ENCODE measurements at regions not wholly inside any gene's neighbourhood (a gene's known extent, or its start where the extent isn't known, plus 50 kb on each side); places are given as distances from the start of the nearest gene placed in this dataset.

DNA sequence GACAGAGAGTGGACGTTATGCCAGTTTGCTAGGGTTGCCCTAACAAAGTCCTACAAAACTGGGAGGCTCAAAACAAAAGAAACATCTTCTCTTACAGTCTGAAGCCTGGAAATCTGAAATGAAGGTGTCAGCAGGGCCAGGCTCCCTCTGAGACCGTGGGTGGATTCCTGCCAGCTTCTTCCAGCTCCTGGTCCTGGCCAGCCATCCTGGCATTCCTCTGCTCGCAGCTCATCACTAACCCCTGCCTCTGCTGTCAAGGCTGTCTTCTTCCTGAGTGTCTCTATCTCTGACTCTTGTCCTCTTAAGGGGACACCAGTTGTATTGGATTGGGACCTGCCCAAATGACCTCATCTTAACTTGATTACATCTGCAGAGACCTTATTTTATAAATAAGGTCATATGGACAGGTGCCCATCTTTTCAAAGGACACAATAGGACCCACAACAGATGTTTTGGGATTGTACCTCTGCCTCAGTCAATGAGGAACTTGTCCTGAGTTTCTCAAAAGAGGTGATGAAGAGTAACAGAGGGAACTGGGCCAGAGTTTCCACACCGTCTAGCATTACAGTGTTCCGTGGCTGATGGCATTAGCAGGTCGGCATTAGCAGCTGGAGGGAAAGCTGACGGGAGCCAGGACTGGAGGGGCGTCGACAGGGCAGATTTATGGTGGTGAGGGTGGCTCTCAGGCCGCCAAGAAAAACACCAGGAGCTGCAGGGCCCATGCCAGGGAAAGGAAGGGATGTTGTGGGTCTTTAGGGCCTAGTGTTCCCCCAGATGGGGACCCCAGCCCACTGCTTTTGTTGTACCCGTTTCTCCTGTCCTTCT is 157.3 kb downstream of the TBXT start:
- no peak for DNase-seq (ENCODE audit: low read depth, low spot score)

DNA sequence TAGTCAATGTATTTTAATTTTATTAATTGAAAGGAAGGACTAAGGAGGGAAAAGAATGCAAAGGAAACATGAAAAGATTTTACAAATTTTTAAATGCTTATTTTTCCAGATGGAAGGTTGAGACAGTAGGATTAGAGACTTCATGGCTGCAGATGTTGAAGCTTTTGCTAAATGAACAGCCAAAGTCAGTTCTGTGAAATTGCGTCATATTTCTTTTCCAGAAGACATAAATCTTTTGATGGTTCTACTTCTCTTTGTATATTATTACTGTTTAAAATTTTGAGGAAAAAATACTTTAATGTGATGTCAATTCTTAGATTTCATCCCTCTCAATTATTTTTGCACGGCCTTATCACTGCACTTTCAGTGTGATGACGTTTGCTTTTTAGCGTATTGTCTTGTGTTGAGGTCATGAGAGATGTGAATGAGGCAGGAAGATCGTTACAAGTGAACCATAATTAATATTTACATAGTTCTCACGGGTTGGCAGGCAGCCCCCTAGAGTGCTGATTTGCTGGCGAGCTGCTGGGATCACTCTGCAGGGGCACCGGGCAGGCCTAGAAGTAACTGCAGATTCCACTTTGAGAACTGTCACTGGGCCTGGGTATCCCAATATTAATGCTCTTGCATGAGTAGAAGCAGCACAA is 158.1 kb downstream of the TBXT start:
- DNase-seq (ENCODE audit: low read depth, low spot score) = no peak

DNA sequence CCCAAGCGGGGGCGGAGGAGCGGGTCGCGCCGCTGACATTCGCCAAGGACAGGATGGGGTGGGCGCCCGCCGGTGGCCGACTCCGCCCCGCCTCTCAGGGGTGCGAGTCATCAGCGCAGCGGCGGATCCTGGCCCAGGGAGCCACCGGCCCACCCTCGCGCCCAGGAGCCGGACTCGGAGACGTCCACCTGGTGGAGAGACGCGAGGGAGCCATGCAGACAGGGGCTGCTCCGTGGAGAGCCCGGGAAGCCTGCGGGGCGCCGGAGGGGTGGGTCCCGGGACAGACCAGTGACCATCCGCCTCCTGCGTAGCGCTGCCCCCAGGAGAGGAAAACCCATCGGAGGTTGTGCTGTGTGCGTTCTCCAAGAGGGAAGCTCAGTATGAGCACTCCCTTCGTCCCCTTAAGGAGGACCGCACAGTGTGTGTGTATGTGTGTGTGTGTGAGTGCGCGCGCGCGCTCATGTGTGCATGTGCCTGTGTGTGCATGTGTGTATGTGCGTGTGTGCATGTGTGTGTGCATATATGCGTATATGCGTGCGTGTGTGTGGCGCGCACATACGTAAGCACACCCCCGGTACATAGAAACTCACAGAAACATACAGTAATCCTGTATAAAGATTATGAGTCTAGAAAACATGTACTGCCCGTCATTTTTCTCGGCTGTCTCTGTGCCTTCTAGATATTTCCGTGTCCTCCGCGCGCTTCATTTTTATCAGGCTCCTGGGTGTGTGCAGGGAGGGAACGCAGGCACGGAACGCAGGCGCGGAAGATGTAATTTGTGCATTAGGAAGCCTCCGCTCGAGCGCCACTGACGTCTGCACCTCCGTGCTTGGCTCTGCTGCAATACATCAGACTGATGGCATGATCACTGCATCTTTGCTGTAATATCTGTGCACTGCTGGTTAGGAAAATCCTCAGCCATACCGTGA is 158.9 kb downstream of the TBXT start:
- DNase-seq (ENCODE audit: low read depth, low spot score) = no peak

DNA sequence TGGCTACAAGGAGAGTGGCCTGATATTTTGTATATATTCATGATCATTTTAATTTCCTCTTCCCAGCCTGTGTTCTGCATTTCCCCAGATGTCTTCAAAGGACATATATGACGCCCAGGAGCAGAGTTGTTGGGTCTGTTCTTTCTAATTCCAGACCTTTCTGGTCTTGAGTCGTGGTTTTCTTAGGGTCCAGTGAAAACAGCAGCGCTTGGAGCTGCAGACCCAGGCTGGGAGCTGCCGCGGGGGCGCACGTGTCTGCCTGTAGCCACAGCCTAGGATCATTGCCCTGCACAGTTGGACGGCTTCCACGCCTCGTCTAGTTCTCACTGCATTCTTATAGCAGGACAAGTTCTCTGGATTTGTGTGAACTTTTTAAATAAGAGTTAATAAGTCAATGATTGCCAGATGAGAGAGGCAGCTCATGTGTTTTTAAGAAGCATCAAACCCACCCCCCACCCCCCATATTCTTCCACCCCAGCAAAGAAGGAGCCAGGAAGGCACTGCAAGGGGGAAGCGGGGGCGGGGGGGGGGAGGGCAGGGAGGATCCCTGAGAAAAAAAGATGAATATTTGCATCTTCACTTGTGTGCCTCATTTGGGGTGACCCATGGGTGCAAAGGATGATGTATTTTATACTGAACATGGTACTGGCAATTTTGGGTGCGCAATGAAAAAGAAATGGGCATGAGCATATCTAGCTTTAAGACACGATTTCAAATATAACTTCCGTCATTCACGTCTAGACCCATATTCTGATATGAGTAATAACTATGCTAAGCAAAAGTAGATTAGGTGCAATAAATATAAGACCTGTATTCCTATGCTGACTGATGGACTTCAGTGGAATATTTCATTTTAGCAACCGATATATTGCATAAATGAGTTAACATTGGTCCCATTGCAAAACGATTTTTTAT is 160.0 kb downstream of the TBXT start:
- no peak for DNase-seq (ENCODE audit: low read depth, low spot score)

DNA sequence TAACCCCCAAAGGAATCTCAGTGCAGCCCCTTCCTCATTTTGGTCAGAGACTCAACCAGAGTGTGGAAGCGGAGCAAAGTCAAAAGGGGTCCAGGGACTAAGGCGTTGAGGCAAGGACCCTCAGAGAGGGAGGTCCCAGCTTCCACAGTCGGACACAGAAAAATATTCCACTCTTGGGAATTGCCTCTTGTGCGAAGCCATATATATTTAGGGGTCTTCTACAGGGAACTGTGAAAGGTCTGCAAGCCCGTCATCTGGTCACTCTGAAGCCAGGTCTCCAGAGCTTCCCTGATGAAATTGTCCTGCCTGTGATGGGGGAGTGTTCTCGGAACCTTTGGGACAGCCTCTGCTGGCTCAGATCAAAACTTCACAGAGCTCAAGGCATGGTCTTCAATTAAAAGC is 160.8 kb downstream of the TBXT start:
- DNase-seq (ENCODE audit: low read depth, low spot score) = no peak

DNA sequence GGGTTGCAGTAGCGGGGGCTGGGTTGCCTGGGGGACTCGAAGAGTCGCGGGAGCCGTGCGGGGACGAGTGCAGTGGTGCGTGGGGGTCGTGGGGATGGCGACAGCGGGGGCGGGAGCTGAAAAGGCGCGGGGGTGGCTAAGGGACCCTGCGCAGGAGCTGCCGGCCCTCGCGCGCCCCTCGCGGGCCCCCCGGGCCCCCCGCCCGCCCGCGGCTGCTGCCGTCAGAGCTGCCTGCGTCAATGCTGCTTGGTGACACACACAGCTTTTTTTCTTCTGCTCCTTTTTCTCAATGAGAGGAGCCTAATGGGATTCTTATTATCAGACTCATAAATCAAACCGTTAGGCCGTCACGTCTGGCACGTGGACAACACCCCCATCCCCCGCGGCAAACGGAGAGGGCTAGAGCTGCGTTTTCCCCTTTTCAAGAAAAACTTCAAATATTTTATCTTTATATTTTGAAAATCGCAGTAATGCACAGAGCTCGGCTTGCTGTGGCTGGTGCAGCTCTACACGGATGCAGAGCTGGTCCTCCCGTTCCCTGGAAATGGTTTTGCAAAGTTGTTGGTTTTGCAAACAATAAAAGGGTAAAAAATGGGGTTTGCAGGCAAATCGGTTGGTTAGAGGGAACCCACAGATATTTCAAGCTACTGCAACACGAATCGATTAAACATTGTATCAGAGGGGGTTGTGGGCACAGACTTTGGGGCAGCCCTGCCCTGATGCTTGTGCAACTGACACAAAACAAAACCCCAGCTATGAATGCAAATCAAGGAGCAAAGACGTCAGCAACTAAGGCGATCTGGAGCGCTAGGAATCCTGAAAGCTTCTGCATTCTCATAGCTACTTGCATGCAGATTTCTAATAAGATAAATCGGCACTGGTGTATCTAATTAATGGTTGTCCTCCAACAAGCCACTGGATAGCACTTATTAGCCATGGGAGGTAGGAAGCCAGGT is 161.4 kb downstream of the TBXT start:
- no peak for DNase-seq (ENCODE audit: low read depth, low spot score)

DNA sequence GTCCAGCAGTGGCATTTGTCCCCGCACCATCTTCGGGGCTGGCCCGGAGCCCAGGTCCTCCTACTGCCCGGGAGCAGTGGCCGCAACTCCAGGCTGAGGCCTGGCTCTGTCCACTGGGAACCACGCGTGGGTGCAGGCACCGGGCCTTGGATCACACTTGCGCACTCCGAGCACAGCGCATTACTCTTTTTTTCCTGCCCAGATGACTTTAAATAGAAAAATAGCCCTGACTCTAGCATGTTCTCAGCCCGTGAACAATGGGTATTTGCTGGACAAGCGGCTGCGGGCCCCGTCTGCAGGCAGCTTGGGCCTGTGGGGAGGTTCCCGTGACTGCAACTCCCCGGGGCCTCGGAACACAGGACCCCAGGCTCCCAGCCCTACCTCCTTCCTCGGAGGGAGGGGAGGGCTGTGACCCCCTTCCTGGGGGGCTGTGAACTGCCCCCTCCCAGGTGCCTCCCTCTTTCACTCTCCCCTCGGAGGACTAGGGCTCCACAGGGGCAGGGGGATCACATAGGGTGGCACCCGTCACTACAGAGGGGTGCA is 162.2 kb downstream of the TBXT start:
- no peak for DNase-seq (ENCODE audit: low read depth, low spot score)

DNA sequence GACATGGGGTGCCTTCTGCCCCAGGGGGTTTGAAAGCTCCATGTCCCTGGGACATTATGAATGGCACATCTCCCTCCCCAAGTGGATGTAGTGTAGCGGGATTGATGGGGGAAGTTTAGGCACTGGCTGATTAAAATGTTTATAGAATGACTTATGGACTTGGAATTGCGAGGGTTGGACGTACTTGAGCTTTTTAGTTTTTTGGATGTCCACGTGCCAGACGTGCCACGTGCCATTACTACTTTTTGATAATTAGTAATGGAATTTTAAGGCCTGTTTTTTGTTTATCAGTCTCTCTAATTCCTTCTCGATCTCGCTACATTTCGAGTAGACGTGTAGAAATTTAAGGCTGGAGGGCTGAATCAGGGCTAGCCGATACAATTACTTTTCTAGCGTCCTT is 162.8 kb downstream of the TBXT start:
- DNase-seq (ENCODE audit: low read depth, low spot score) = no peak

DNA sequence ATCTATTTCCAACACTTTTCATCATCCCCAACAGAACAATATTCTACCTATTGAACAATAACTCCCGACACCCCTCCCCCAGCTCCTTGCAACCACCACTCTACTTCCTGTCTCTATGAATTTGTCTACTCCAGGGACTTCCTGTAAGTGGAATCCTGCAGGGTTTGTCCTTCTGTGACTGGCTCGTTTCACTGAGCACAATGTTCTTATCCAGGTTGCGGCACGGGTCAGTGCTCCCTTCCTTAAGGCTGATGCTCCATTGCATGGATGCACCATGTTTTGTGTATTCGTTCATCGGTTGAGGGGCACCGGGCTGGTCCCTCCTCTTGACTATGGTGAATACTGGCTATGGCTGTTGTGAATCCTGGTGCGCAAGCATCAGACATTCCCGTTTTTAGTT is 163.2 kb downstream of the TBXT start:
- no peak for DNase-seq (ENCODE audit: low read depth, low spot score)

DNA sequence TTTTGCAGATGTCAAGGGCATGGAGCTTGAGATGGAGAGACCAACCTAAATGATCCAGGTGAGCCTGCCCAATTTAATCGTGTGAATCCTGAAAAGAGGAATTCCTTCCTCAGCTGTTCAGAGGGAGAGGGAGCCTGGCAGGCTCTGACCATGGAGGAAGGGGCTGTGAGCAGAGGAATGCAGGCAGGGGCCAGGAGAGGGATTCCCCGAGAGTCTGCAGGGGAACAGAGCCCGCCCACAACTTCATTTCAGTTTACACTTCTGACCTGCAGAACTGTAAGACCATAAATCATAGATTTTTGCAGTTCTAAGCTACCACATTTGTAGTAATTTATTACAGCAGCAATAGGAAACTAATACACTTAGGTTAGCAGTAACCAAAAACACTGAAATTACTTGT is 164.1 kb downstream of the TBXT start:
- no peak for DNase-seq (ENCODE audit: low read depth, low spot score)

DNA sequence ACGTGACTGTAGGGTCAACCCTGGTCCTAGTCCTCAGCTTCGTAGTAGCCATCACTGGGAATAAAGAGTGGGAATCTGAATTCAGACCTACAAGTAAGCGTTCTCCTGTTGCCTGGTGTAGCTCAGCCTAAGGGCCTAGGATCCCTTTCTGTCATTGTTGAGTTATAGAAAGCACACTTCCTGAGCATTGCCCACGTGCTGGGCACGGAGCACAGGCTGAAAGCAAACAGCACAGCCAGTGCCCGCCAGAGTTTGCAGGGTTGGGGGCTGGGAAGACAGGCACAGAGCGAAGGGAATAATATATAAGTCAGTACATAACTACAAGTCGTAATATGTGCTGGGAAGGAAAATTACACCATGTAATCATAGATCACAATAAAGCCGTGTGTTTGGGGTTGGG is 166.3 kb downstream of the TBXT start:
- no peak for DNase-seq (ENCODE audit: low read depth, low spot score)

DNA sequence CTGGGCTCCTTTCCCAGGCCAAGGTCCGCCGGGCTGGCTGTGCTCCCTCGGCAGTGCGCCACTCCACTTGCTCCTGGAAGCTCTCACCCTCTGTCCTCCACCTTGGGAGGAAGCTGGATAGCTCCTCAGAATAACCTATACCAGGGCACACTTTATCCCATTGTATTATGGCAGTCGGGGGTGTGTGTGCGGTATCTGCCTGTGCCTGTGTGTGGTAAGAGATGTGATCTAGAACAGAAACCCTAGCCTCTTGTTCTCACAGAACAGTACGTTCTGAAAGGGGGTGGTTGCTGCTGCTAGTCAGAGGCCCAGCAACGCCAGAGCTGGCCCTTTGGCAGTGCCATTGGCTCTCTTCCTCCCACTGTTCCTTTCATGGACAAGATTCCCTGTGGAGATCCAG is 168.4 kb downstream of the TBXT start:
- no peak for DNase-seq (ENCODE audit: low read depth, low spot score)

DNA sequence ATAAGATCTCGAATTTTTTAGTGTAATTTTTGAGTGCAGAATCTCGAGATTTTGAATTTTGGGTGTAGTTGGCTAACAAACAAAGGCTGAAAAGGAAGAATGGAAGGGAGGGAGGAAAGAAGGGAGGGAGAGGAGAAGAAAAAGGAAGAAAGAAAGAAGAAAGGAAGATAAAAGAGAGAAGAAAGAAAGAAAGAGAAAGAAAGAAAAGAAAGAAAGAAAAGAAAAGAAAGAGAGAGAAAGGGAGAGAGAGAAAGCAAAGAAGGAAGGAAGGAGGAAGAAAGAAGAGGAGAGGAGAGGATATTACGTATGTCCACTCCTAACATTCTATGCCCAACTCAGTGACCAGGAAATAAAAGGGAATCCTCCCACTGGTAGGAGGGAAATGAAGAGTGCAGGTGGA is 169.6 kb downstream of the TBXT start:
- DNase-seq (ENCODE audit: low read depth, low spot score) = no peak

DNA sequence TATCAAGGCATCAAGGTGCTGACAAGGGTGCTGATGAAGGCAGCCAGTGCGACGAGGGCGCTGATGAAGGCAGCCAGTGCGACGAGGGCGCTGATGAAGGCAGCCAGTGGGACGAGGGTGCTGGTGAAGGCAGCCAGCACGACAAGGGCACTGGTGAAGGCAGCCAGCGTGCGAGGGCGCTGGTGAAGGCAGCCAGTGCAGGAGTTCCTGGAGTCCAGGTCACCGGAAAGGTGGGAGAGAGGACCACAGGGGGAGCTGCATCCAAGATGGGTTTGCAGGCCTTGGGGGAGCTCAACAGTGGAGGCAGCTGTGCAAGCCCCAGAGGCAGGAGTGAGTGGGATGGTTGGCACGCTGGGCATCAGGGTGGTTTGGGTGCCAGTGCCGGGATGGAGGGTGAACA is 176.3 kb downstream of the TBXT start:
- no peak for DNase-seq (ENCODE audit: low read depth, low spot score)

DNA sequence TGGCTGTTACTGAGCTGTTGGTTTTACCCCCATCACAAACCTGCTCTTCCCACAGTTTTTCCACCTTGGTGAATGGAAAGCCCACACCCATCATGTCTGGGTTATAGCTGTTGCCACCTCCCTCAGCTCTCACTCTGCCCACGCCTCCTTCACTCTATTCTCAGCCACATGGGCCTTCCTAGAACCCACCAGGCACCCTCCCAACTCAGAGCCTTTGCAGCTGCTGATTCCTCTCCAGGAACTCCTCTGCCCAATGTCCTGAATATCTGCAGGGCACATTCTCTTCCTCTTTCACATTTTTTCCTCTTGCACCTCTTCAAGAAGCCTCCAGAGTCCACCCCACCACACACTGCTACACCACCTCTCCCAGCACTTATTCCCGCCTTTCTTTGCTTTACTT is 177.4 kb downstream of the TBXT start:
- DNase-seq (ENCODE audit: low read depth, low spot score) = no peak

DNA sequence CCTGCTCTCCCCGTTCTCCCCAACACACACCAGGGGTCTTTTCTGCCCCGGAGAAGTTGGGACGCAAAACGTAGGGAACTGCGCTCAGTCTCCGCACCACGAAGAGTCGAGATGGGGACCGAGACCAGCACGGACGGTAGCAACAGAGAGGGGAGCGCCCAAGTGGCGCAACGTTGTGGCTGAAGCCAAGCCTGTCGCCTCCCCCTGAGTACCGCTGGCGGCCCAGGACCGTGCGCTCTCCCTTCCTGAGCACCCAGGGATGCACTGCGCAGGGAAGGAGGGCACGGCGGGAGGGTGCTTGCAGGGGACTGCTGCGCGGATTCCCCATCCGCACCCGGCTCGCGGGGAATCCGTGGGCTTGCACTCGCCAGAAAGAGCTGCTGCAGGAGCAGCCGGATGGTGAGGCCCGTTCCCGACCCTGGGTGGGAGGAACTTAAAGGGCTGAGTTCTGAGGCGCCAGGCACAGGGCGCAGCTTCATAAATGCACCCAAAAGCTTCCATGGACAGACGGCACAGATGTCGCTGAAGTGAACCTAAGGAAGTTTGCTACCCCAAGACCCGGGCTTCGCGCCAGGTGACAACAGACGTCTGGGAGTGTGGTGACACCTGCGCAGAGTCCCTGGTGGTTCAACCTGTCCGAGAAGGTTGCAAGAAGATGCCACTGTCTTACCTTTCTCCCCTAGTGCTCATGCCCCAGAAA is 178.7 kb downstream of the TBXT start:
- no peak for DNase-seq (ENCODE audit: low read depth, low spot score)

DNA sequence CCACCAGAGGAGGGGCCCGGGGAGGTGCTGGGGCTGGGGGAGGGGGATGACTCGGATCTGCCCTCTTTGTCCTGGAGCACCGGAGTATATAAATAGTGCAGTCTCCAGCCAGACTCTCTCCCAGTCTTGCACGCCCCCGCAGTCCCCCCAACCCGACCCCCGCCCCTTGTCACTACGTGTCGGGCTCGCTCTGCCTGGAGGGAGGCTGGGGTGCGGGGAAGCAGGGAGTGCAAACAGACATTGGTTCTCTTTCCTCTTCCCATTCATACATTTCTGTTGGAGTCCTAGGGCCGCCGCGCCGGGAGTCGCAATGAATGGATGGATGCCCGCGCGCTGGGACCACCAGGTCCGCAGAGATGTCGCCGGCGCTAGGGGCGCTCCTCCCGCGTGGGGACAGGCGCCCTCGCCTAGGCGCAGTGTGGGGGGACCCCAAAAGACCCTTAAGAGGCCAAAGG is 179.3 kb downstream of the TBXT start:
- no peak for DNase-seq (ENCODE audit: low read depth, low spot score)

DNA sequence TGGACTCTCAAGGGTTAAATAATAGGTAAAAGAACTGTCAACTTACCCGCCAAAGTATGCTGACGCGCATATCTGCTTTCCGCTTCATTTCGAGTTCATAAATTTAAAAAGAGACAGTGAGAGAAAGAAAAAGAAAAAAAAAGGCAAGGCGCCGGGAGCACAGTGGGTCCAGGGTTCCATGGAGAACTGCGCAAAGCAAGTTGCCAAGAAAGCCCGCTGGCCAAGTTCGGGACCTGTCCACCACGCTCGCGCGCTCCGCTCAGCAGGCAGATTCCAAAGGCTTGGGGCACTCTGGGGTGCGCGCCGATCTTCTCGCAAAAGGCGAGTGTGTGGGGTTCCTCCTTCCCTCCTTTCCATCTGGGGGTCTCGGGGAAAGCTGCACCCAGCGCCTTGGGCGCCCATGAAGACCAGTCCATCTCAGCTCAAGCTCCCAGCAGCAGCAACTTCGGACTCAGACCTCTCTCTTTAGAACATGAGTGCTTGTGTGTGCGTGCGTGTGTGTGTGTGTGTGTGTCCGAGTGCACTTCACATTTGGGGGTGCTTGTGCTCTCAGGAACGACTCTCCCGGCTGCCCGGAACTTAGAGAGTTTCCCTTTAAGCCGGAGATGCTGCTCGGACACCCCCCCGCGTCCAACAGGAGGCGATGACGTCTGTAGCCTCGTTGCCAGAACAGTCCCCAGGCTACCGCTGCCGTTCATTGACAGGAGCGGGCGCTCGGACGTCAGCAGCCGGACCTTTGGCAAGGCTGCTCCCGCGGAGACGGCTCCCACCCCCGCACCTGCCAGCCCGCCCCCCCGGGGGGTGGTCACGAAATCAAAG is 180.0 kb downstream of the TBXT start:
- no peak for DNase-seq (ENCODE audit: low read depth, low spot score)

Data from iPS DF 19.7 (cell line).